ENCODE measurements at regions not wholly inside any gene's neighbourhood (a gene's known extent, or its start where the extent isn't known, plus 50 kb on each side); places are given as distances from the start of the nearest gene placed in this dataset.

DNA sequence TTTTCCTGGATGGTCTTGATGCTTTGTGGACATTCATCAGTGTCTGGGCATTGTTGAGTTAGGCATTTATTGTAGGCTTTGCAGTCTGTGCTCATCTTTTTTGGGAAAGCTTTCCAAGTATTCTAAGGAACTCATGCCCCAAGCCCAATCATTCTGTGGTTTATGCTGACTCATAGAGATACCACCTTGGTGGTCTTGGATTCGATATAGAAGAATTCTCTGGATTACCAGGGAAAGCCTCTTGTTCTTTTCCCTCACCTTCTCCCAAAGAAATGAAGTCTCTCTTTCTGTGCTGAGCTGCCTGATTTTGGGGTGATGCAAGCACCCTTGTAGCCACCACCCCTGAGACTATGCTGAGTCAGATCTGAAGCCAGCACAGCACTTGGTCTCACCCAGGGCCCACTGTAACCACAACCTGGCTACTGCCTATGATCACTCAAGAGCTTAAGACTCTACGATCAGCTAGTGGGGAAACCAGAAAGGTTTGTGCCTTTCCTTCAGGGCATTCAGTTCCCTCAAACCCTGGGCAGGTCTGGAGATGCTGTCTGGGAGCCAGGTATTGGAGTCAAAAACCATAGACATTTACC lies 422.6 kb downstream of the NUF2 start:
- DNase-seq (ENCODE audit: low spot score): no peak

DNA sequence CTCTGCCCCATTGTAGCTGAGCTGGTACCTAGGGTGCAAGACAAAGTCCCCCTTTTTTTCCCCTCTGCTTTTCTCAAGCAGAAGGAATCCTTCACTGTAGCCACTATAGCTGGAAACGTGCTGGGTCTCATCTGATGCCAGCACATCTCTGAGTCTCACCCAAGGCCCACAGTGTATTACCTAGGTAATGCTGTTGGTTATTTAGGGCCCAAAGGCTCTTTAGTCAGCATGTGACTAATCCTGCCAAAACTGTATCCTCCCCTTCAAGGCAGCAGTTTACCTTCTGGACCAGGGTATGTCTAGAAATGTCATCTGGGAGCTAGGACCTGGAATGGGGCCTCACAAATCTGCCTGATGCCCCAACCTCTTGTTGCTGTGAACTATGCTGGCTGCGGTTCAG lies 423.4 kb downstream of the NUF2 start:
- no peak for DNase-seq (ENCODE audit: low spot score)

DNA sequence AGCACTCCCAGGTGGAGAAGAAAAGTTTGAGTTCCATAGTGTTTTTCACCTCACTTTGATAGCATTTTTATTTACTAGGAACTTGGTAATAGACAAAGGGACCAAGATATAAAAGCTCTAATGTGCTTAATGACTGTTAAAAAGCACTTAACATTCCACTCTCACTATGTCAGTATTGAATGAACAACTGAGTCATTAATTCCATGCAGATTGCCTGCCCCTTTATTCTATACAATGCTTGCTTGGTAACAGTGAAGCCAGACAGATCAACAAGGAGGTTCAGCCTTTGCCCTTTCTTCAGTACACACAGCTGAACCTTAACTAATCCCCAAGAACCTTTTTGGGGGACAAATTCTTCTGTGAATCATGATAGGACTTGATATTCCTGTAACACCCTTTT lies 425.5 kb downstream of the NUF2 start:
- DNase-seq (ENCODE audit: low spot score): no peak

DNA sequence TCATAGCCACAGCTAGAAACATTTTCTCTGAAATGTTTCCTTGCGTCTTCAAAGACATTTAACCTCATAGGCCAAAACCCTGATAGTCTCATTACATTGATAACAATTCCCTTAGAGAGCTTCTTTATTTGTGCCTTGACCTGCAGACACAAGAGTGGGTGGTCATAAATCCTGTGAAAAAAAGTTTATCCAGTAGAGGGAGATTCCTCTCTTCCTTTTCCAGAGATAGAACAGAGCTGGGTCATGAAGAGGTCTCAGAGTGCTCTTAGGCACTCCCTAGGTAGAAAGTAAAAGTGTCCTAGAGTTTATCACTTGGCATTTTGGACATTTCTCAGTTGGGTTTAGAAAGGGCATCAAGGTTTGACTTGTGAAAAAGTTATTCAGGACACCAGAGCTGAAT lies 426.1 kb downstream of the NUF2 start:
- no peak for DNase-seq (ENCODE audit: low spot score)

DNA sequence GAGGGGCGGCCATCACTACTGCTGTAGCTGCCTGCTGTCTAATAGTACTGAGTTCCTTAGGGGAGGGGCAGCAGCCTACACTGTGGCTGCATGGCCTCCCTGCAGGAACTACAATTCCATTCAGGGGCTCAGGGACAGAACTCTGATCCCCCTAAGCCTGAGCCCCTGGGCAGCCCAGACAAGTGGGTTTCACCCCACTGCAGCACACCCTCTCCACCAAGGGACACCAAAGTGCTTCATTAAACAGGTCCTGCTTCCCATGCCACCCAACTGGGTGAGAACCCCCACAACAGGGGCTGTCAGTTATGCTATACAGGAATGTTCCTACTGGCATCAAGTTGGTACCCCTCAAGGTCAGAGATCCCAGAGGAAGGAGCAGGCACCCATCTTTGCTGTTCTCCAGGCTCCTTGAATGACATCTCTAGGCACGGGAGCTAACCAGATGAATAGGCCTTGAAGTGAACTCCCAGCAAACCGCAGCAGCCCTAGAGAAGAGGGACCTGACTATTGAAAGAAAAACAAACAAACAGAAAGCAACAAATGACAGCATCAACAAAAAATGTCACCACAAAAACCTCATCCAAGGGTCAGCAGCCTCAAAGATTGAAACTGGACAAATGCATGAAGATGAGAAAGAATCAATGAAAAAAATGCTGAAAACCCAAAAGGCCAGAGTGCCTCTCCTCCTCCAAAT lies 437.4 kb downstream of the NUF2 start:
- DNase-seq (ENCODE audit: low spot score): no peak

DNA sequence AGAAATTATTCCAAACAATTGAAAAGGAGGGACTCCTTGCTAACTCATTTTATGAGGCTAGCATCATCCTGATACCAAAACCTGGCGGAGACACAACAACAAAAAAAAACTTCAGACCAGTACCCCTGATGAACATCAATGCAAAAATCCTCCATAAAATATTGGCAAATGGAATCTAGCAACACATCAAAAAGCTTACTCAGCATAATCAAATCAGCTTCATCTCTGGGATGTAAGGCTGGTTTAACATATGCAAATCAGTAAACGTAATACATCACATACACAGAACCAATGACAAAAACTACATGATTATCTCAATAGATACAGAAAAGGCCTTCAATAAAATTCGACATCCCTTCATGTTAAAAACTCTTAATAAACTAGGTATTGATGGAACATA lies 440.1 kb downstream of the NUF2 start:
- no peak for DNase-seq (ENCODE audit: low spot score)

DNA sequence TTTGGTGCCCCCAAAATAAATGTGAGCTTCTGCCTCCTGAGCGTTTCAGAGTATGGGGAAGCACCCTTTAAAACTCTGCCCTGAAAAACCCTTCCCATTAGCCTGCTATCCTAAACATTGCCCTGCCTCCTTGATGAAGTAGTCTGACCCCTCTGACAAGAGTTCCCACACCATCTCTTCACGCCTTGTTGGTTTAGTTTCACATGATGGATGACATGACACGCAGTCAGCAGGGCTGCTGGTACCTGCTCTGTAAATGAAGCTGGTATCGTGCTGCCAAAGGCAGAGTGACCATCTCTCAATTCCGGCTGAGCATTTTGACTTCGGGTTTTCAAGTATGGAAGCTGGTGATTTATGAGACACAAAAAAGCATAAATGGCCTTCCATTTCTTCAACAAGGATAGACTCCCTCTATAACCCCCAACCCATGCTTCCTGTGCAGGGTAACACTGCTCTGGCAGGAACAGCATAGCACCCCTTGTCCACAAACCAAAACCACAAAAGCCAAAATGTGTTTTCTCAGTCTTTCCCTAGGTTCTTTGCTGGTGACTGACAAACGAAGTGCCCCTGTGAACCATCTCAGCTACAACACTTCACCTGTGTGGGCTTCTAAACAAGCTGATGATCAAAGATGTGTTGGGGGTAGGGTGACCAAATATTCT lies 444.6 kb downstream of the NUF2 start:
- no peak for DNase-seq (ENCODE audit: low spot score)

DNA sequence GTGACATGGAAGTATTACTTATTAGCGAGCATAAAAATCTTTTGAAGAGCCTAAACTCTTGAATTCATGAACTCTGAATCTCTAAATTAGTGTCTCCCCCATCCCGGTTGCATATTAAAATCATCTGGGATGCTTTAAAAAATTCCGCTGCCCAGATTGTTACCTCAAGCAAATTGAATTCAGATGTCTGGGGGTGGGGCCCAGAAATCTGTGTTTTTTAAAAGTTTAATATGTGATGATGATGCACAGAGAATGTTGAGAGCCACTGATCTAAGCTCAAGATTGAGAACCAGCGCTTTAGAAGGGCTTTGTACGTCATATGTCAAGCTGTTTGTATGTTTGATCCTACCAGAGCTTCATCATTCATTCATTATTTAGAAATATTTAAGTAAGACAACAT lies 446.8 kb downstream of the NUF2 start:
- DNase-seq (ENCODE audit: low spot score): no peak

DNA sequence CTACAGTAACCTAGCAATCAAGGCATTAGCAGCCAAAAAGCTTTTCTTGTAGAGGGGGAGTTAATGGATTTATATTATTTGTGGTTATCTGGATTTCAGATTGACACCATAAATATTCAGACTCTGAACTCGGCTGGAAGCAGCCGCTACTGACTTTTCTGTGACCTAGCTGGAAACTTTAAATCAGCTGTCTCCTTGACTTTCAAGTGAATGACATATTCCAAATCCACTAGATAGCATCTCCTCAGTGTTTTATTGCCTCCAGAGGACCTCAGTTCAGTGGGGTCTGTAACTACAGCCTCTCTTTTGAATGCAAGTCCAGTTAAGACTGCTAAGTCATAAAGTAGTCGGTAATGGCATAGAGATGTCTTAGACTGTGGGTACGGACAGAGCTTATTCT lies 448.5 kb downstream of the NUF2 start:
- no peak for DNase-seq (ENCODE audit: low spot score)

DNA sequence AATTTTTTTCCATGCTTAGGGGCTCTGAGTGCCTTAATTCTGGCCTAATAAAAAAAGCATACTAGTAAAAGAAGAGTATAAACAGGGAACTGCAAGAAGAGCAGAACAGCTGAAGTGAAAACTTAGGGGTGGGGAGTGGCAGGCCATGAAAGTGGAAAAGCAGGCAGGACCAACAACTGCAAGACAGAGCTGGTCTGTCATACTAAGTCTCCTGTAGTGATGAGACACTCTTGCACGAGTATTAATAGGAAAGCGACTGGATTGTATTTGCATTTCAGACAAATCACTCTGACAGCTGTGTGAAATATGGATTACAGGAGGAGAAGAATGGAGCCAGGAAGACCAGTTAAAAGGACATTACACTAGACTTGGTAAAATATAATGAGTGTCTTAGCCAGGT lies 449.9 kb downstream of the NUF2 start:
- no peak for DNase-seq (ENCODE audit: low spot score)

DNA sequence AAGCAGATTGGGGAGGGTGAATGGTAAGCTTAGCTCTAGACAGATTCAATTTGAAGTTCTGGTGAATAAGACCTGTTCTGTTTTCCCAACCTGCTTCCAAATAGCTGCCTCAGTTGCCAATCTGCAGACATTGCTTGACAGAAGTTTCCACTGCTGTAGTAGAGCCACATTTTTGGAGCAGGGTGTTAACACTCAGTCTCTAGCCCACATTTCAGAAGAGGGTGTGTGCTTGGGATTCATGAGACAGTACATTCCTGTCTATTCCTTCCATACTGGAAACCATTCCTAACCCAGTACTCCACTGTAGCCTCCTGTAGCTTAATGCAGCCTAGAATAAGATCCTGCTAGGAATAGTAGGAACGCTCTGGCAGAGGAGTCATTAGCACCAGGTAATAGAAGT lies 450.5 kb downstream of the NUF2 start:
- no peak for DNase-seq (ENCODE audit: low spot score)

DNA sequence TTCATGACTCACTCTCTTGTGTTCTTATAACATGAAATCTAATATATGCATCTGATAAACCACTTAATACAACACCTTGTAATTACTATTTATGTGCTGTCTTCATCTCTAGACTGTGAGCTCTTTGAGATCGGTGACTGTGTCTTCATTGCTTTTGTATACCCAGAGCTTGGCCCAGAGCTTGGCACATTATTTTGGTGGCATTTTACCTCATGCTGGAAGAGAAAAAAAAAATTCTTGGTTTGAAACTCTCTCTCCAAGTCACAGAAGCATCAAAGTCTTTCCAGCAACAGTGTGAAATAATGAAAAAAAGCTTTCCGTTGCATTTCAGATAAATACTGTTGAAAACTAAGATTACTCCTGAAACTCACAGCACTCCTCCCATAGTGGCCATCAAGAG lies 451.6 kb downstream of the NUF2 start:
- DNase-seq (ENCODE audit: low spot score): no peak

DNA sequence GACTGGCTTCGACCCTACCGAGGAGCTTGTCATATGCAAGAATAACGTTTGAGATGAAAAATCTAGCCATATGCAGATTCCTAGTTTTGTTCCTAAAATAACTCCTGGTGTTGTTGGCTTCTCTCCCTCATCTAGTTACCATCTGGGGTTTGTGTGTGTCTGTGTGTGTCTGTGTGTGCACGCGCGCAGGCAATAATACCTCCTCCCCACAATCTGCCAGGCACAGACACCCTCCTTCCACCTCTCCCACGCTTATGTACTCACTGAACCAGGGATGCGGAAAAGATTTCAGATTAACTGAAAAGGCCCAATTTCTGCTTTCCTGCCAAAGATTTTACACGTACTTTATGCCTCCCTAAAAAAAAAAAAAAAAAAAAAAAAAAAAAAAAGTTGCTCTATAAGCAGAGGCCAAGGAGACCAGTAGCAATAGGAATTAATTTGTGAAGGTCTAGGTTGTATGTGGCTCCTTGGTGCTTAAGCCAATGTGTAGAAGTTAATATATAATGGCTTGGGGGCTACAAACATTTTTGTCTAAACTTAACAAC lies 452.7 kb downstream of the NUF2 start:
- DNase-seq (ENCODE audit: low spot score): no peak

DNA sequence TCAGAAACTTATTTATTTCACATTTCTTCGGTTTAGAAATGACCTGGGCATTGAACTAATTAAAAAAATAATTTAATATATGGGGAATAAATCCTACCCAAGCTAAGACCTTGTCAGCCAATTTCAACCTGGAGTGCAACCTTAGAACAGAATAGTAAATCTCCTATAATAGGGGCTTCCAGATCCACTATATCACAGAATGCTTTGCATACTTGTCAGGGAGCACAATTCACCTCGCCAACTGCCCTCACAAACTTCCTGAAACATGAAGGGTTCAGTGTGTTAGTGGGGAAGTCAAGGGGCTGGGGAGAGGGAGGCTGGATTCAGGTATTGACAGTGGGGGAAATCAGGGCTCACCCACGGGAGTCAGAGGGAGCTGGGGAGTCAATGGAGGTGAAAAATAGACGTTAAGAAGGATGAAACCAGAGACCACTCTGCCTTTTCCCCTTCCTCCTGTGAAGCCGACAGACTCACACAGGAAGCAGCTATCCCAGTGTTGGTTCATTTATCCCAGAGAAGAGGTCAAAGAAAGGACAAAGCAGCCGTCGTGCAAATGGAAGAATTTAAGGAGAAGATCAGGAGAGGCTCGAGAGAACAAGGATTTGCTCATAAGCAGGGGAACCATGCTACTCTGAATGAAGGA lies 453.3 kb downstream of the NUF2 start:
- DNase-seq (ENCODE audit: low spot score): no peak

DNA sequence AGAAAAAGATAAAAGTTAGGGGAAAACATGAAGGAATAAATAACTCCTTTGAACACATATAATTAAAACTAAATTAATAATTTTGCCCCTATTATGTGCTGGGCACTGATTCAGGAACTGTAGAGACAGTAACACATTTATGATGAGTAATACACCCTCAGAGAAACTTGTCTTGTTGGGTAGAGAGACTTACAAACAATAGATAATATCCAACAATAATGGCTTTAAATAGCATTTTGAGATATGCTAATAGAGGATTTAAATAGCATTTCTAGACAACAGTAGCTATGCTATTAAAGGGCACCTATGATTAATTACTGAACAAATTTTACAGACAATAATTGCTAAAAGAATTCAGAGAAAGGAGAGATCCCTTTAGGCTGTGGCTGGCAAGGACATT lies 455.5 kb downstream of the NUF2 start:
- DNase-seq (ENCODE audit: low spot score): no peak

DNA sequence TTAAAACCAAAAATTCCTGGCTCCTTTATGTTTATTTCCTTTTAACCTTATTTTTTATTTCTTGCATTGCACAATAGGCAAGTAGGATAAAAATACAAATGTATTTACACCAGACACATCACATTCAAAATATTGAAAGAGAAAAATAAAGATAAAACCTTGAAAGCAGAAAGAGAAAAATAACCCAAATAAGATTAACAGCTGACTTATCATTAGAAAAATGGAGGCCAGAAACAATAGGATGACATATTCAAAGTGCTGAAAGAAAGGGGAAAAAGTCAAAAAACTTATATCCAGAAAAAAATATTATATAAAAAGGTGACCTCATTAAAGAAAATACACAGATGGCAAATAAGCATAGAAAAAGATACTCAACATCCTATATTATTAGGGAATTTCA lies 459.4 kb downstream of the NUF2 start:
- DNase-seq (ENCODE audit: low spot score): no peak

DNA sequence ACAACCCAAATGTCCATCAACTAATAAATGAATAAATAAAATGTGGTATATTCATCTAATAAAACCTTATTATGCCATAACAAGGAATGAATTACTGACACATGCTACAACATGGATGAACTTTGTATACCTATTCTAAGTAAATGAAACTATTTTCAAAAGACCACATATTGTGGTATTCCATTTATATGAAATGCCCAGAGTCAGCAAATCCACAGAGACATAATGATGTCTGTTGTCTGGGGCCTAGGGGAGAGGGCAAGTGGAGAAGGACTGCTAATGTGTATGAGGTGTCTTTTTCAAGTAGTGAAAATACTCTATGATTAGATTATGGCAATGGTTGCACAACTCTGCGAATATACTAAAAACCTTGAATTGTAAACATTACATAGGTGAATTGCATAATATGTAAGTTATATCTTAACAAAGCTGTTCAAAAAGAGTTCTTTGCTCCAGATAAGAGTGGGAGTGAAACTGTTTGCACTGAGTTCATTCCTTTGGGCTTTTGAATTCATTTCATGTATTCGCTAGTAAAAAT lies 464.2 kb downstream of the NUF2 start:
- no peak for DNase-seq (ENCODE audit: low spot score)

DNA sequence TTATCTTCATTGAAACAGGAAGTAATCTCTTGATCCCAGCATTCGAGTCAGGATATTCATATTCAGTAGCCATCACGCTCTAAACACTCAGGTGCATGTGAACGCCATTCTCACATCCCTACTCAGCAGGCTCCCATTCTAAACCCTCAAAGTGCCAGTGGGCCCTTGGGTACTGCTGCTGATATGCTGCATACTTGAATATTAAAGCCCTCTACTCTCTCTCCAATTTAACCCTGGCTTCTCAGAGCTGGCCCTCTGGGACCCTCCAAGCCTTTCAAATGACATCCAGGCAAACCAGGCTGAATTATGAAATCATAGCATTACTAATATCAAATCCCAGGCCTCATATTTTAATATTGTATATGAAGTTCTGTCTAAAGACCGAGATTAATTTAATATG lies 468.2 kb downstream of the NUF2 start:
- no peak for DNase-seq (ENCODE audit: low spot score)

DNA sequence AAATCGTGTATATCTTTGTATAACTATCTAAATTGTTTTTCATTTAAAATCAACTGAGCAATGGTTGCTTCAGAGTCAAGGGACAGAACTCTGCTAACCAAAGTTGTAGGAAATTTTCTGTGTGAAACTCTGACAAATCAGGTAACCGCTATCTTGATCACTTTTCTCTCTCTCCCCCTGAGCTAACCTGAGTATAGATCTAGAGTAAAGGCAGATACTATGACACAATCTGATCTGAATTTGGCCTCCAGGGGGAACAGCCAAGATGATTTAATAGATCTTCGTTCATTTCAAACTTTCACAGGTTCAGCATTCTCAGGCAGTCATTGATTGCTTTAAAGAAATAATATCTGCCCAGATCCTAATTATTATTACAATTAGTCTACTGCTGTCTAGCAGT lies 472.8 kb downstream of the NUF2 start:
- DNase-seq (ENCODE audit: low spot score): no peak

DNA sequence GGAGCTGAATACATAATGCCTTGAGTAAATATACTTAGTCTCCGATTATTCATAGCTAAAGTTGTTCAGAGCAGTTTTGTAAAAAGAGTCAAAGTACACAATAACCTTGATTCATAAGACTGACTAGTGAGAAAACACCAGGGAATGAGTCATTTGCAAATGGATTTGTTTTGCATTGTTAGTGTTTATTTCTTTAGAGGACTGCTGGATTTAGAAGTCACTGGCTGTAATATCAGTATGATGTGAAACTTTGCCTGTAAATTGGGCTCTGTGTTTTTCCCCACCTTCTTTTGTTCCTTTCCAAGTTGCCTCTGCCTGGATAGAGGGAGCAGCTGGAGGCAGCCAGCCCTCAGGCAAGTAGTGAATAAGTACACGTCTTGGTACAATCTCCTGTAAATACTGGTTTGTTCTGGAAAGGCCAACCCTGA lies 474.7 kb downstream of the NUF2 start:
- DNase-seq (ENCODE audit: low spot score): no peak

DNA sequence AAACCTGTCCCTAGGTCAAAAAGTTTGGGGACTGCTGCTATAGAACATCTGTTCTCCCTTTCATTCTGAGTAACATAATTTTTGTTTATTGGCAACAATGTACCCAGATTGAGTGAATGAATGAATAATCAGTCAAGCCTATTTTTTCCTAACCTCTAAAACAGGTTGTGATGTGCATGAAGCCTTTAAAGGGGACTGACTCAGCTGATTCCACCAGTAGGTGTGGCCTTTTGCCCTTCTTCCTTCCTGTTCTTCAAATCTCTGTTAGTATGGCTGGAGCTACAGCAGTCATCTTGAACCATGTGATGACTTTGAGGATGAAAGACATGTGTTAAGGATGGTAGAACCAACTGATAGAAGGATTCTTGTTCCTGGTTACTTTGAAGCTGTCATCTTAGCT lies 476.1 kb downstream of the NUF2 start:
- DNase-seq (ENCODE audit: low spot score): no peak

DNA sequence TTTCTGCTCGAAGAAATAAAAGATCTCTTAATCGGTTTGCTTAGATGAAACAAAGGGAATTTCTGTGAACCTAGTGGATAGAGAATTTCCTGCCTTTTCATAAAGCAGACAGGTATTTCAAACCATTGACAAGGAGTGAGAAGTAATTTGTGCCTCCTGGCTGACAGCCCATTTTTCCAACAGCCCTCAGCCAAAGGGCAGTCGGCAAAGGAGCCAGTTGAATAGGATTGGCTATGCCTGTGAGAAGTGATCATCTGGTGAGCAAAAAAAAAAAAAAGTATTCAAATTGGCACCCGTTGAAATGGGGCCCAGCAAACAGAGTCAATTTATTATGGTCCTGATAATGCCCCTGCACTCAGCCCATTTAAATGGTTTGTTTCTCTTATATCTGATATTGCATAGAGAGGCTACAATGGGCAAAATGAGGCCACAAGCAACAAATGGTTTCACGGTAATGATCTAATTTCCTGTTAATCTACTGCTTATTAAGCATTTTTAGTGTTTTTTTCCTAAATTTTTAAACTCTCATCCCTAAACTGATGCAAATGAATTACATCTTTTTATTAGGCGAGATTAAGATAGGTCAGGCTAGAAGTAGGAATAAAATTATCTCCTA lies 477.5 kb downstream of the NUF2 start:
- DNase-seq (ENCODE audit: low spot score): no peak
